Neural progenitor cell (in vitro differentiated cells): ENCODE measurements at regions not wholly inside any gene's neighbourhood (a gene's known extent, or its start where the extent isn't known, plus 50 kb on each side); places are given as distances from the start of the nearest gene placed in this dataset.

ENCODE experiments used
- DNase-seq: peaks from one replicate; pipeline ENCODE4 v3.0.0-alpha.2; 2016; ENCODE audit warnings: low spot score
- H2AFZ ChIP-seq: fragments of 200-600 bp; sonication (generic); replicated peaks from 2 replicates; pipeline ENCODE4 v1.6.1; 2016; ENCODE audit warnings: antibody characterized with exemption
- H3F3A ChIP-seq: fragments of 200-600 bp; sonication (generic); 2 replicates; pipeline ENCODE4 v1.6.1; 2016; ENCODE audit warnings: antibody characterized with exemption, low read depth
- H3K27ac ChIP-seq: fragments of 200-600 bp; sonication (generic); 2 replicates; pipeline ENCODE4 v1.5.1; 2016; ENCODE audit warnings: mild to moderate bottlenecking
- H3K27me3 ChIP-seq: fragments of 200-600 bp; sonication (generic); 2 replicates; pipeline ENCODE4 v1.6.1; 2016; ENCODE audit warnings: mild to moderate bottlenecking, moderate library complexity
- H3K36me3 ChIP-seq: fragments of 200-600 bp; sonication (generic); 2 replicates; pipeline ENCODE4 v1.5.1; 2016
- H3K4me1 ChIP-seq: fragments of 200-600 bp; sonication (generic); 2 replicates; pipeline ENCODE4 v1.6.1; 2016; ENCODE audit warnings: mixed run types
- H3K4me2 ChIP-seq: fragments of 200-600 bp; sonication (generic); 2 replicates; pipeline ENCODE4 v1.6.1; 2016
- H3K4me3 ChIP-seq: fragments of 200-600 bp; sonication (generic); 2 replicates; pipeline ENCODE4 v1.5.1; 2016
- H3K79me2 ChIP-seq: fragments of 200-600 bp; sonication (generic); 2 replicates; pipeline ENCODE4 v1.6.1; 2016; ENCODE audit warnings: low read depth
- H3K9ac ChIP-seq: fragments of 200-600 bp; sonication (generic); 2 replicates; pipeline ENCODE4 v1.6.1; 2016
- H3K9me3 ChIP-seq: fragments of 200-600 bp; sonication (generic); 2 replicates; pipeline ENCODE4 v1.5.1; 2016; ENCODE audit warnings: low read depth
- H4K20me1 ChIP-seq: fragments of 200-600 bp; sonication (generic); 2 replicates; pipeline ENCODE4 v1.6.1; 2016; ENCODE audit warnings: low read depth
- H3K27ac Mint-ChIP-seq: 3 replicates; pipeline ENCODE4 v1.8.0; 2021; ENCODE audit warnings: mixed read lengths
- H3K27me3 Mint-ChIP-seq: 2 replicates; pipeline ENCODE4 v1.8.0; 2022; ENCODE audit warnings: low read depth, mild to moderate bottlenecking, inconsistent platforms, moderate library complexity, mixed read lengths; ENCODE audit not compliant: insufficient read depth
- H3K36me3 Mint-ChIP-seq: 3 replicates; pipeline ENCODE4 v1.8.0; 2021; ENCODE audit warnings: mixed read lengths
- H3K4me1 Mint-ChIP-seq: 3 replicates; pipeline ENCODE4 v1.8.0; 2021; ENCODE audit warnings: mixed read lengths
- H3K4me3 Mint-ChIP-seq: 3 replicates; pipeline ENCODE4 v1.8.0; 2021; ENCODE audit warnings: mild to moderate bottlenecking, moderate library complexity, mixed read lengths
- H3K9me3 Mint-ChIP-seq: 3 replicates; pipeline ENCODE4 v1.8.0; 2020; ENCODE audit warnings: mixed read lengths
- CTCF ChIP-seq: fragments of 200-600 bp; sonication (generic); IDR thresholded peaks from 2 replicates; pipeline ENCODE4 v1.5.1; 2017; ENCODE audit warnings: antibody characterized with exemption, mild to moderate bottlenecking
- EZH2 ChIP-seq: fragments of 200-600 bp; sonication (generic); IDR thresholded peaks from 2 replicates; pipeline ENCODE4 v1.6.1; 2017; ENCODE audit warnings: antibody characterized with exemption, mild to moderate bottlenecking, moderate library complexity
- EZH2phosphoT487 ChIP-seq: fragments of 200-600 bp; sonication (generic); IDR thresholded peaks from 2 replicates; pipeline ENCODE4 v1.6.1; 2017; ENCODE audit warnings: antibody characterized with exemption

GRCh38 chrX:7240929-7241328 is 93.0 kb upstream of the PUDP start:
- no peak for DNase-seq
- Histone ChIP-seq H3K79me2 (no peaks in the 10 kb centered on the region), H2AFZ (no peak overlapping the region), H3K9me3 (no peaks in the 10 kb centered on the region), H3K4me1 (no peaks in the 10 kb centered on the region), H3K27ac (no peak overlapping the region), H4K20me1 (no peaks in the 10 kb centered on the region), H3K4me3 (no peak overlapping the region), H3K9ac (no peak overlapping the region), H3K27me3 (no peaks in the 10 kb centered on the region), H3K36me3 (no peaks in the 10 kb centered on the region), H3F3A (no peaks in the 10 kb centered on the region), H3K4me2 (no peak overlapping the region)
- Mint-ChIP-seq H3K27ac (no peak overlapping the region), H3K36me3 (peaks cover 1% of the 10 kb centered on the region), H3K9me3 (peaks cover under 1% of the 10 kb centered on the region), H3K27me3 (peaks cover 4% of the 10 kb centered on the region), H3K4me1 (peaks cover 7% of the 10 kb centered on the region), H3K4me3 (no peak overlapping the region)
- no peak for TF ChIP-seq CTCF

GRCh38 chrX:7235071-7235470 is 87.1 kb upstream of the PUDP start:
- no peak for TF ChIP-seq EZH2
- TF ChIP-seq EZH2phosphoT487, result no peak
- no peak for TF ChIP-seq CTCF
- DNase-seq, result no peak
- no peak overlapping the region for H3K9ac ChIP-seq
- H3K4me3 ChIP-seq, result no peak overlapping the region
- H3K4me2 ChIP-seq, result no peak overlapping the region
- H3K9me3 Mint-ChIP-seq, result no peaks in the 10 kb centered on the region
- peaks cover 9% of the 10 kb centered on the region for H3K4me1 Mint-ChIP-seq
- H2AFZ ChIP-seq, result no peak overlapping the region
- H3K27ac Mint-ChIP-seq, result no peak overlapping the region
- no peaks in the 10 kb centered on the region for H3K36me3 Mint-ChIP-seq
- no peaks in the 10 kb centered on the region for H3K79me2 ChIP-seq
- no peaks in the 10 kb centered on the region for H3K36me3 ChIP-seq
- H3K27me3 Mint-ChIP-seq, result peaks cover 2% of the 10 kb centered on the region
- H3K27me3 ChIP-seq, result peaks cover 6% of the 10 kb centered on the region
- H3K4me3 Mint-ChIP-seq, result no peak overlapping the region
- no peaks in the 10 kb centered on the region for H4K20me1 ChIP-seq
- H3K27ac ChIP-seq, result no peak overlapping the region
- H3F3A ChIP-seq, result no peaks in the 10 kb centered on the region
- no peaks in the 10 kb centered on the region for H3K4me1 ChIP-seq
- H3K9me3 ChIP-seq, result no peaks in the 10 kb centered on the region

GRCh38 chrX:7233580-7234406 is 85.8 kb upstream of the PUDP start:
- Mint-ChIP-seq H3K4me3 (no peak overlapping the region), H3K27me3 (peaks cover 2% of the 10 kb centered on the region), H3K27ac (no peak overlapping the region), H3K36me3 (no peaks in the 10 kb centered on the region), H3K9me3 (no peaks in the 10 kb centered on the region), H3K4me1 (peaks cover 9% of the 10 kb centered on the region)
- Histone ChIP-seq H3K9me3 (no peaks in the 10 kb centered on the region), H3K9ac (no peak overlapping the region), H3K79me2 (no peaks in the 10 kb centered on the region), H3K4me2 (no peak overlapping the region), H3K36me3 (no peaks in the 10 kb centered on the region), H3K27ac (no peak overlapping the region), H4K20me1 (no peaks in the 10 kb centered on the region), H3K4me1 (no peaks in the 10 kb centered on the region), H3K4me3 (no peak overlapping the region), H3K27me3 (peaks cover 6% of the 10 kb centered on the region), H3F3A (no peaks in the 10 kb centered on the region), H2AFZ (no peak overlapping the region)
- no peak for TF ChIP-seq EZH2
- TF ChIP-seq CTCF, result no peak
- no peak for TF ChIP-seq EZH2phosphoT487
- DNase-seq, result no peak
